Loucy (cell line): ENCODE measurements at regions not wholly inside any gene's neighbourhood (a gene's known extent, or its start where the extent isn't known, plus 50 kb on each side); places are given as distances from the start of the nearest gene placed in this dataset.

Source experiments
- EZH2phosphoT487 ChIP-seq: fragments of 200-600 bp; IDR thresholded peaks from 2 replicates; pipeline ENCODE4 v1.6.1; 2018; ENCODE audit warnings: antibody characterized with exemption, mild to moderate bottlenecking, moderate library complexity, borderline replicate concordance
- TF ChIP-seq, protein P1 (sequence below): fragments of 200-600 bp; sonication (generic); conservative IDR thresholded peaks from 2 replicates; pipeline ENCODE4 v1.5.1; 2014; ENCODE audit warnings: mild to moderate bottlenecking, antibody characterized with exemption, low read length

DNA sequence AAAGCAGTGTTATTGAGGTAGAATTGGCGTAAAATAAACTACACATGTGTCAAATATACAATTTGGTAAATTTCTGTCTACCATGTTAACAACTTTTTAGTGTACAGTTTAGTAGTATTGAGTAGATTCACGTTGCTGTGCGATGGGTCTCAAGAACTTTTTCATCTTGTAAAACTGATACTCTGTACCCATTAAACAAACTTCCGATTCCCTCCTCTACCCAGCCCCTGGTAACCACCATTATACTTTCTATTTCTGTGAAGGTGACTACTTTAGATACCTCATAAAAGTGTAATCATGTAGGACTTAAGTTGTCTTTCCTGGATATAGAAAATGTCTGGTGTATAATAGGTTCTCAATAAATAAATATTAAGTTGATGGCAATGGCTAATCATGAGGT, 408.5 kb upstream of the POT1 start:
- TF ChIP-seq, protein P1, sequence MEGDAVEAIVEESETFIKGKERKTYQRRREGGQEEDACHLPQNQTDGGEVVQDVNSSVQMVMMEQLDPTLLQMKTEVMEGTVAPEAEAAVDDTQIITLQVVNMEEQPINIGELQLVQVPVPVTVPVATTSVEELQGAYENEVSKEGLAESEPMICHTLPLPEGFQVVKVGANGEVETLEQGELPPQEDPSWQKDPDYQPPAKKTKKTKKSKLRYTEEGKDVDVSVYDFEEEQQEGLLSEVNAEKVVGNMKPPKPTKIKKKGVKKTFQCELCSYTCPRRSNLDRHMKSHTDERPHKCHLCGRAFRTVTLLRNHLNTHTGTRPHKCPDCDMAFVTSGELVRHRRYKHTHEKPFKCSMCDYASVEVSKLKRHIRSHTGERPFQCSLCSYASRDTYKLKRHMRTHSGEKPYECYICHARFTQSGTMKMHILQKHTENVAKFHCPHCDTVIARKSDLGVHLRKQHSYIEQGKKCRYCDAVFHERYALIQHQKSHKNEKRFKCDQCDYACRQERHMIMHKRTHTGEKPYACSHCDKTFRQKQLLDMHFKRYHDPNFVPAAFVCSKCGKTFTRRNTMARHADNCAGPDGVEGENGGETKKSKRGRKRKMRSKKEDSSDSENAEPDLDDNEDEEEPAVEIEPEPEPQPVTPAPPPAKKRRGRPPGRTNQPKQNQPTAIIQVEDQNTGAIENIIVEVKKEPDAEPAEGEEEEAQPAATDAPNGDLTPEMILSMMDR, result no peak
- no peak for TF ChIP-seq EZH2phosphoT487
